IPS DF 6.9 (cell line): ENCODE measurements at regions not wholly inside any gene's neighbourhood (a gene's known extent, or its start where the extent isn't known, plus 50 kb on each side); places are given as distances from the start of the nearest gene placed in this dataset.
"Not testable (repeated sequence)": the region's sequence is repeated elsewhere in the genome, so short reads cannot be mapped to it uniquely, and the experiment has no call there.

Experiments
- DNase-seq: peaks from one replicate; pipeline ENCODE4 v3.0.0-alpha.2; 2013; ENCODE audit warnings: low read depth, low spot score
- H3K27ac ChIP-seq: one replicate; pipeline ENCODE4 v1.5.1; 2013; ENCODE audit warnings: low read length, control low read depth
- H3K27me3 ChIP-seq: 2 replicates; pipeline ENCODE4 v1.6.1; 2013; ENCODE audit warnings: mild to moderate bottlenecking, low read length; ENCODE audit not compliant: control insufficient read depth, insufficient read depth
- H3K36me3 ChIP-seq: 2 replicates; pipeline ENCODE4 v1.6.1; 2013; ENCODE audit warnings: low read length; ENCODE audit not compliant: control insufficient read depth, insufficient read depth
- H3K4me1 ChIP-seq: 2 replicates; pipeline ENCODE4 v1.6.1; 2013; ENCODE audit warnings: low read length; ENCODE audit not compliant: control insufficient read depth, insufficient read depth
- H3K4me3 ChIP-seq: 2 replicates; pipeline ENCODE4 v1.5.1; 2013; ENCODE audit warnings: mild to moderate bottlenecking, low read length
- H3K9me3 ChIP-seq: 2 replicates; pipeline ENCODE4 v1.6.1; 2013; ENCODE audit warnings: low read length, inconsistent platforms; ENCODE audit not compliant: control insufficient read depth, insufficient read depth
- WGBS: extraction: QIAGEN DNeasy Blood & Tissue Kit; methylation state at CpG from one replicate; pipeline ENCODE4 v1.1.7; 2013; ENCODE audit warnings: mixed read lengths, missing lambda C conversion rate; ENCODE audit not compliant: insufficient read length, insufficient coverage; 5-methylcytosine and 5-hydroxymethylcytosine counted together

DNA sequence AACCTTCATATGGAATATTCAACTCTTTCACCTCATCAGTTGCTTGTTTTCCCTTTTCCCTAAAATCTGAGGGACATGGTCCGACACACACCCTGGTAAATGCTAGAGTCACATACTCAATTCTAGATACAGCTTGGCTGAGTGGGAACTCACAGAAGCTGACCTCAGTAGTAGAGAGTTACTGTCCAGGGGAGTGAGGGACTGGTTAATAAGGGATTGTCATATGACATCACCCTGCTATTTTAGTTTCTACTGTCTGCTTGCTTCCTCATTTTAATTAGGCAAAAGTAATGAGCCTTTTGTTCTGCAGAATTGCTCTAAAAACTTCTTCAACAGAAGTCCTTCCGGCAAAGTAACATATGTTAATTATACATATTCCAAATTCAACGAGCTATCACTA, 244.5 kb downstream of the ZIC4 start:
- DNase-seq, result no peak

DNA sequence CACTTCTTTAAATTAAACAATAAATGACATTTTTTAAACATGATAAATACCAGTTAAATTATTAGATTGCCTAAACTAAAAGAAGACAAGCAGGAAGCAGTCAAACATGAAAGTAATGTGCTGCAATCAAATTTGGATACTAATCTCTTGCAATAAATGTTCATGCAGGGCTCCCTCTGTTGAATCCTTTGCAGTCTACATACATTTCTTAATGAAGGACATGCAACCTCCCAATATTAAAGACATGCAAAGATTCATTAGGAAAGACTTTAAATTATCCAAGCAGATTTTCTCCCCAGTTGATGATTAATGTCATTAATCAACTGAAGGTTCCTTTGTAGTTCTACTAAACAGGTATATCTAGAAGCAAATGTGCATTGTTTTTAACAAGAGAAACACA, 245.4 kb downstream of the ZIC4 start:
- H3K4me3 ChIP-seq, result no peak overlapping the region
- no peaks in the 10 kb centered on the region for H3K9me3 ChIP-seq
- H3K27me3 ChIP-seq, result no peaks in the 10 kb centered on the region
- no peak overlapping the region for H3K27ac ChIP-seq
- H3K36me3 ChIP-seq, result no peaks in the 10 kb centered on the region
- DNase-seq, result no peak
- peaks cover 3% of the 10 kb centered on the region for H3K4me1 ChIP-seq

More for the DNA sequence above, 244.5 kb downstream of the ZIC4 start:
- Histone ChIP-seq H3K4me3 (no peak overlapping the region), H3K36me3 (no peaks in the 10 kb centered on the region), H3K27ac (no peak overlapping the region), H3K4me1 (peaks cover 3% of the 10 kb centered on the region), H3K9me3 (no peaks in the 10 kb centered on the region), H3K27me3 (no peaks in the 10 kb centered on the region)
- WGBS, result no CpG with 5 or more reads among the region's 3 CpGs

DNA sequence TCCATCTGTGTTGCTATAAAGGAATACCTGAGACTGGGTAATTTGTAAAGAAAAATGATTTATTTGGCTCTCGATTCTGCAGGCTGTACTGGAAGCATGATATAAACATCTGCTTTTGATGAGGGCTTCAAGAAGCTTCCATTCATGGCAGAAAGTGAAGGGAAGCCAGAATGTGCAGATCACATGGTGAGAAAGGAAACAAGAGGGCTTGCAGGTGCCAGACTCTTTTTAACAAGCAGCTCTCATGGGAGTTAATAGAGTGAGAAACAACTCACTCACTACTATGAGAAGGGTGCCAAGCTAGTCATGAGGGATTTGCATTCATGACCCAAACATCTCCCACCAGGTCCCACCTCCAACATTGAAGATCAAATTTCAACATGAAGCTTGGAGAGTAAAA, 247.2 kb downstream of the ZIC4 start:
- Histone ChIP-seq H3K27me3 (no peaks in the 10 kb centered on the region), H3K9me3 (no peaks in the 10 kb centered on the region), H3K4me3 (no peak overlapping the region), H3K4me1 (peaks cover 3% of the 10 kb centered on the region), H3K27ac (no peak overlapping the region), H3K36me3 (no peaks in the 10 kb centered on the region; the same call in 1 of the 2 replicates)
- no CpG with 5 or more reads among the region's 1 CpG for WGBS
- DNase-seq, result no peak

DNA sequence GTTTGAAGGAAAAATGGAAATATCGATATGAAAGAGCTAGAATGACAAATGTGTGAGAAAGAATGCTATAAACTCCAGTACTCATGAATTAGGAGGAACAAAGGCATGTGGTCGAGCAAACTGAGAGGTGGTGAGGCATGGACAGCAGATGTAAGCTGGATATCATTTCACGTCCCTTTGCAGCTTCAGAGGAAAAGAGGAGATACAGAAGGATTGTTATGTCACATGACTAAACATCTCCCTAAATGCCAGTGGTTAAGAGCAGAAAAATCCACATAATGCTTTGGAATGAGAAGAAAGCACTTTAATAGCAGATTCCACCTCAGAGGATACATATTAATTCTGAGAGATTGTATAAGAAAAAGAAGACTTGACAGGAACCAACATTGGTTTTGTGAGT, 248.7 kb downstream of the ZIC4 start:
- Histone ChIP-seq H3K36me3 (no peaks in the 10 kb centered on the region; the same call in 1 of the 2 replicates), H3K27me3 (no peaks in the 10 kb centered on the region), H3K9me3 (no peaks in the 10 kb centered on the region; the same call in 1 of the 2 replicates), H3K4me3 (no peak overlapping the region), H3K4me1 (peaks cover 3% of the 10 kb centered on the region), H3K27ac (no peak overlapping the region)
- no CpG with 5 or more reads among the region's 3 CpGs for WGBS
- no peak for DNase-seq

DNA sequence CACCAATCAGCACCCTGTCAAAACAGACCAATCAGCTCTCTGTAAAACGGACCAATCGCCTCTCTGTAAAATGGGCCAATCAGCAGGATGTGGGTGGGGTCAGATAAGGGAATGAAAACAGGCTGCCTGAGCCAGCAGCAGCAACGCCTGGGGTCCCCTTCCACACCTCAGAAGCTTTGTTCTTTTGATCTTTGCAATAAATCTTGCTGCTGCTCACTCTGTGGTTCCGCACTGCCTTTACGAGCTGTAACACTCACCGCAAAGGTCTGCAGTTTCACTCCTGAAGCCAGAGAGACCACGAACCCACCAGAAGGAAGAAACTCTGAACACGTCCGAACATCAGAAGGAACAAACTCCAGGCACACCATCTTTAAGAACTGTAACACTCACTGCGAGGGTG, 251.4 kb downstream of the ZIC4 start:
- H3K27ac ChIP-seq, H3K27me3 ChIP-seq, H3K4me3 ChIP-seq, H3K36me3 ChIP-seq, H3K4me1 ChIP-seq, H3K9me3 ChIP-seq, DNase-seq: not testable (repeated sequence)
- WGBS, result no CpG with 5 or more reads among the region's 10 CpGs

DNA sequence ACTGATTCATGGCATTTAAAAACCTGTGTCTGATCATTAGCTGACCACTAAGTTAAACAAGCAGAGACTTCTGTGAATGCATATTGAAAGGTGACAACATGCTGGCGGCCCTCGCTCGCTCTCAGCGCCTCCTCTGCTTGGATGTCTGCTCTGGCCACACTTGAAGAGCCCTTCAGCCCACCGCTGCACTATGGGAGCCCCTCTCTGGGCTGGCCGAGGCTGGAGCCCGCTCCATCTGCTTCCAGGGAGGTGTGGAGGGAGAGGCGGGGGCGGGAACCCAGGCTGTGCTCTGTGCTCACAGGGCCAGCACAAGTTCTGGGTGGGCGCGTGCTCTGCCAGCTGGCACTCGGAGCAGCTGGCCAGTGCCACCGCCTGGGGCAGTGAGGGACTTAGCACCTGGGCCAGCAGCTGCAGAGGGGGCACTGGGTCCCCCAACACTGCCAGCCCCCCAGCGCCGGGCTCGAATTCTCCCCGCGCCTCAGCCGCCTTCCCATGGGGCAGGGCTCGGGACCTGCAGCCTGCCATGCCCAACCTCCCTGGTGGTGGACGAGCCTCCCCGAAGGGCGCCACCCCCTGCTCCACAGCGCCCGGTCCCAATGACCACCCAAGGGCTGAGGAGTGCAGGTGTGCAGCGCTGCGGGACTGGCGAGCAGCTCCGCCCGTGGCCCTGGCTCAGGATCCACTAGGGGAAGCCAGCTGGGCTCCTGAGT, 252.4 kb downstream of the ZIC4 start:
- H3K9me3 ChIP-seq, result no peaks in the 10 kb centered on the region; the same call in 1 of the 2 replicates
- no CpG with 5 or more reads among the region's 30 CpGs for WGBS

DNA sequence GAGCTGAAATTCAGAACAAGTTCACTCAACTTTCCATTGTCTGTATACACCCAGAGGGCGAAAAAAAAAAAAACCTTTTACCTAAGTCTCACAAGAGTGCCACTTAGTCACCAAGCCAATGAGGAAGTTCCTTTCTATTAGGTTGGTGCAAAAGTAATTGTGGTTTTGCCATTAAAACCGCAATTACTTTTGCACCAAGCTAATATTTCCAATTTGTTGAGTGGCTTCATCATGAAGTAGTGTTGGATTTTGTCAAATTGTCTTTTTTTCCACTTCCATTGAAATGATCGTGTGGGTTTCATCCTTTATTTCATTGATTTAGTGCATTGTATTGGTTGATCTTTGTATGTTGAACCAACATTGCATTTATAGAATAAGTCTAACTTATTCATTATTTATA, 253.9 kb downstream of the ZIC4 start:
- no peaks in the 10 kb centered on the region; the same call in 1 of the 2 replicates for H3K36me3 ChIP-seq
- no peaks in the 10 kb centered on the region for H3K27me3 ChIP-seq
- no peak overlapping the region for H3K27ac ChIP-seq
- no peak overlapping the region for H3K4me3 ChIP-seq
- no peak for DNase-seq
- H3K9me3 ChIP-seq, result no peaks in the 10 kb centered on the region; the same call in 1 of the 2 replicates
- H3K4me1 ChIP-seq, result no peaks in the 10 kb centered on the region; the same call in 1 of the 2 replicates
- WGBS, result no CpG with 5 or more reads among the region's 3 CpGs

More for the DNA sequence above, 252.4 kb downstream of the ZIC4 start:
- no peak for DNase-seq
- Histone ChIP-seq H3K36me3 (no peaks in the 10 kb centered on the region; the same call in 1 of the 2 replicates), H3K4me3 (no peak overlapping the region), H3K27ac (no peak overlapping the region), H3K27me3 (no peaks in the 10 kb centered on the region), H3K4me1 (no peaks in the 10 kb centered on the region; the same call in 1 of the 2 replicates)

DNA sequence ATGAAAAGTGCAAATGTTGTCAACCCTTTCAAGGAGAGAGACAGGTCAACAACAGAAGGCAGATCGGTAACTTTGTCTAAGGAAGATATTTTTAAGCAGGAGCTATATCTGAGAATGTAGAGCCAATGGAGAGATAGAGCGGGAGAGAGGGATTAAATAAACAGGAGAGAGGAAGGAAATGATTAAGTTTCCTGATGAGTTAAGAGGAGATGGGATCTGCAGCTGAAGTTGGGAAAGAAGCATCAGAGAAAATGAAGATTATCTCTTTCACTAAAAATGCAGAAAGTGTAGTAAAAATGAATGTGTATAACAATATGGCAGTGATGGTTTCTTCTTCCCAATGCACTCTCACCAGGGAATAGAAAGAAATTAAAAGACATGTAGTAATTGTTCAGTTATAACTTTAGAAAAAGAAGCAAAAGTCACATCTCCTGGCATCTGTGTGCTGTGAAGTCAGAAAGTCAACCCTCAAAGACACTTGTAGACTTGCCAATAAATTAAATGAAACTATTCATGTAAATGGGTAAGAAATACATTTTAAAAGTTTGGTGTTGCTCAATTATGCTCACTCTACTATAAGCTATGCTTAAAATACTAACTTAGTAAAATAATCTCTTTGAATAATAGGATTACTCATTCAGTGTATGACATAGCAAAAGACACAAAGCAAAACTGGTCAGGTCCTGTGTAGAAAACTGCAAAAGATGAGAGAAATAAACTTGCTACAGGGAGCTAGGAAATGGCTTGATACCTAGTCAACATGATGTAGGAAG, 264.6 kb downstream of the ZIC4 start:
- DNase-seq, result no peak
- WGBS, result no CpG with 5 or more reads among the region's 2 CpGs
- H3K27ac ChIP-seq, result no peak overlapping the region

DNA sequence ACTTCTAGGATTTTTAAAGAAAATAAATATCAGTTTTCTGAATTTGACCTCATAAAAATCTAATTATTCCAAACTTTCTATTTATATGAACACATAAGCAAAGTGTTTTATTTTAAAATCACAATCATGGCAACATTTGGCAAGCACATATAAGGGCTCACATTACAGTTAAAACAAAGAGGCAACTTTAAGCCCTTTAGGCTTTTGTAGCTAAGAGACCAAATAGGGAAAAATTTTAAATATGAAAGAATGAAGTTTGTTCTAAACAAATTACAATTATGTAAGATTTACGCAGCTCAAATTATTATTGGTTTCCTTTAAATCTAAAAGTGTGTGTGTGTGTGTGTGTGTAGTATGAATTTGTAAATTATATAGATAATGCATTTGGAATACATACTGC, 267.0 kb downstream of the ZIC4 start:
- H3K4me1 ChIP-seq, result no peaks in the 10 kb centered on the region
- no peaks in the 10 kb centered on the region for H3K9me3 ChIP-seq
- 100% methylated on average over 1 of the region's 1 CpG for WGBS
- no peak for DNase-seq
- no peak overlapping the region for H3K4me3 ChIP-seq
- no peak overlapping the region for H3K27ac ChIP-seq
- H3K36me3 ChIP-seq, result no peaks in the 10 kb centered on the region
- H3K27me3 ChIP-seq, result no peaks in the 10 kb centered on the region

More for the DNA sequence above, 264.6 kb downstream of the ZIC4 start:
- H3K9me3 ChIP-seq, result no peaks in the 10 kb centered on the region
- H3K36me3 ChIP-seq, result no peaks in the 10 kb centered on the region
- no peaks in the 10 kb centered on the region for H3K4me1 ChIP-seq
- H3K4me3 ChIP-seq, result no peak overlapping the region
- no peaks in the 10 kb centered on the region for H3K27me3 ChIP-seq

DNA sequence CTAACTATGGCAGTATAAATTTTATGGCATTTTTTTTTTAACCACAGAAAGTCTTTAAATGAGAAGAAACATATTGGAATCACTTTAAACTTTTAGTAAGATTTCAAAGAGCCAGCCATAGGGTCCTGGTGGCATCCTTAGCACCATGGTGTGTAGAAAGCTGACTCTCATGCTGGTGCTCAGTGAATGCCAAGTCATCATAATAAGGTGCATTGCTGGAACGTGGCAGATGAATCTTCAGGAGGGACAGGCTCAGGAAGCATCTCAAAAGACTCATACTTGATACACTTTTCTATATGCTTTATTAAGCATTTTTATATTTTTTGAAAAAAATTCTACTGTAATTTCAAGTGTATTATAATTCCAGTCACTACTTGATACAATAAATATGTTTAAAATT, 274.2 kb downstream of the ZIC4 start:
- Histone ChIP-seq H3K9me3 (no peaks in the 10 kb centered on the region; the same call in 1 of the 2 replicates), H3K27me3 (no peaks in the 10 kb centered on the region), H3K36me3 (no peaks in the 10 kb centered on the region), H3K4me3 (no peak overlapping the region), H3K4me1 (no peaks in the 10 kb centered on the region), H3K27ac (no peak overlapping the region)
- WGBS, result no CpG with 5 or more reads among the region's 1 CpG
- DNase-seq, result no peak
